ENCODE measurements at regions not wholly inside any gene's neighbourhood (a gene's known extent, or its start where the extent isn't known, plus 50 kb on each side); places are given as distances from the start of the nearest gene placed in this dataset.

DNA sequence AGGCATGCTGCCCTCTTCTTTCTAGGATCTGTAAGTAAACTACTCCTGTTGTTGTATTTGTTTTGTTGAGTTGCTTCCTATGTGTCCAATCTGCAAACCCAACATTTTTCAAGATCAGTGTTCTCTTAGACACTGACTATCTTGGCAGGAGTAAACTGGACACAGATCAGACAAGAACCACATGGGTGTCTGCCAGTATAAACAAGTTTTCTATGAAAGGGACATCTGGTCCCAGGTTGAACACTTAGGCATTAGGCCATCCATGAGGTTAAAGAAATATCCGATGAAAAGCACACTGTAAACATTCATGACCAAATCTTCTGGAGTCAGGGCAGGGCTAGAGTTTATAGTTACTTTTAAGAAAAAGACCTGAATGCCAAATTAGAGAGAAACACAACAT, 441.8 kb downstream of the NYAP2 start:
- TF ChIP-seq, protein P1, sequence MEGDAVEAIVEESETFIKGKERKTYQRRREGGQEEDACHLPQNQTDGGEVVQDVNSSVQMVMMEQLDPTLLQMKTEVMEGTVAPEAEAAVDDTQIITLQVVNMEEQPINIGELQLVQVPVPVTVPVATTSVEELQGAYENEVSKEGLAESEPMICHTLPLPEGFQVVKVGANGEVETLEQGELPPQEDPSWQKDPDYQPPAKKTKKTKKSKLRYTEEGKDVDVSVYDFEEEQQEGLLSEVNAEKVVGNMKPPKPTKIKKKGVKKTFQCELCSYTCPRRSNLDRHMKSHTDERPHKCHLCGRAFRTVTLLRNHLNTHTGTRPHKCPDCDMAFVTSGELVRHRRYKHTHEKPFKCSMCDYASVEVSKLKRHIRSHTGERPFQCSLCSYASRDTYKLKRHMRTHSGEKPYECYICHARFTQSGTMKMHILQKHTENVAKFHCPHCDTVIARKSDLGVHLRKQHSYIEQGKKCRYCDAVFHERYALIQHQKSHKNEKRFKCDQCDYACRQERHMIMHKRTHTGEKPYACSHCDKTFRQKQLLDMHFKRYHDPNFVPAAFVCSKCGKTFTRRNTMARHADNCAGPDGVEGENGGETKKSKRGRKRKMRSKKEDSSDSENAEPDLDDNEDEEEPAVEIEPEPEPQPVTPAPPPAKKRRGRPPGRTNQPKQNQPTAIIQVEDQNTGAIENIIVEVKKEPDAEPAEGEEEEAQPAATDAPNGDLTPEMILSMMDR (conservative IDR thresholded peaks at IDR 0.05): no peak
- Mint-ChIP-seq H3K4me3 (no peak overlapping the region), H3K4me1 (no peaks in the 10 kb centered on the region), H3K9me3 (no peaks in the 10 kb centered on the region), H3K27ac (ENCODE audit: unreplicated experiment) (no peak overlapping the region), H3K27me3 (ENCODE audit: low read depth) (no peaks in the 10 kb centered on the region), H3K36me3 (ENCODE audit: low read depth) (no peaks in the 10 kb centered on the region)
- no peak for DNase-seq (ENCODE audit: low read depth, low spot score)

DNA sequence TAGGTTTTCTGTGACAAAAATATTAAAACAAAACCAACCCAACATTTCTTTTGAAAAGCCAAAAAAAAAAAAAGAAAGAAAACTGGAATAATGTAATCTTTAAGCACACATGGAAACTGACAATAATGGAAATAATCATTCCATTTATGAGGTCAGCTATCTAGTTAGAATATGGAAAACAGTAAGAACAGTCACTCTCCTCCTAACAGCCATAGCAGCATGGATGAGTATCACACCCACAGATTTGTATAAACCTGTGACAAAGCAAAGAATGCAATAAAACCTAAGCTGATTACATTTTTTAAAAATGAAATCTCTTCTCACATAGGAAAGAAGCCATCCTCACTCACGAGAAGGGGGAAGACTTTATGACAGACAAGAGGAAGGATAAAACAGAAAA, 437.8 kb downstream of the NYAP2 start:
- TF ChIP-seq, protein P1 (conservative IDR thresholded peaks at IDR 0.05): no peak

DNA sequence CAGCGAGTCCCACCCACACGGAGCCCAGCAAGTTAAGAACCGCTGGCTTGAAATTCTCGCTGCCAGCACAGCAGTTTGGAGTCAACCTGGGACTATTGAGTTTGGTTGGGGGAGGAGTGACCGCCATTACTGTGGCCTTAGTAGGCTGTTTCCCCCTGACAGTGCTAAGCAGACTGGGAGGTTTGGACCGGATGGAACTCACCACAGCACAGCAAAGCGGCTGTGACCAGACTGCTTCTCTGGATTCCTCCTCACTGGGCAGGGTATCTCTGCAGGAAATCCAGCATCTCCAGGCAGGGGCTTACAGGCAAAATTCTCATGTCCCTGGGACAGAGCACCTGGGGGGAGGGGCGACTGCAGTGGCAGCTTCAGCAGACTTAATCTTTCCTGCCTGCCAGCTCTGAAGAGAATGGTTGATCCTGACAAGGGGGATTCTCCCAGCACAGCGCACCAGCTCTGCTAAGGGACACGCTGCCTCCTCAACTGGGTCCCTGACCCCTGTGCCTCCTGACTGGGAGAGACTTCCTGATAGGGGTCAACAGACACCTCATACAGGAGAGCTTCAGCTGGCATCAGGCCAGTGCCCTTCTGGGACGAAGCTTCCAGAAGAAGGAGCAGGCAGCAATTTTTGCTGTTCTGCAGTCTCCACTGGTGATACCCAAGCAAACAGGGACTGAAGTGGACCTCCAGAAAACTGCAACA, 425.4 kb downstream of the NYAP2 start:
- no peak for DNase-seq (ENCODE audit: low read depth, low spot score)

More for the DNA sequence above, 437.8 kb downstream of the NYAP2 start:
- Mint-ChIP-seq H3K27me3 (ENCODE audit: low read depth) (no peaks in the 10 kb centered on the region), H3K4me1 (no peaks in the 10 kb centered on the region), H3K27ac (ENCODE audit: unreplicated experiment) (no peak overlapping the region), H3K4me3 (no peak overlapping the region), H3K9me3 (no peaks in the 10 kb centered on the region), H3K36me3 (ENCODE audit: low read depth) (no peaks in the 10 kb centered on the region)
- DNase-seq (ENCODE audit: low read depth, low spot score): no peak

DNA sequence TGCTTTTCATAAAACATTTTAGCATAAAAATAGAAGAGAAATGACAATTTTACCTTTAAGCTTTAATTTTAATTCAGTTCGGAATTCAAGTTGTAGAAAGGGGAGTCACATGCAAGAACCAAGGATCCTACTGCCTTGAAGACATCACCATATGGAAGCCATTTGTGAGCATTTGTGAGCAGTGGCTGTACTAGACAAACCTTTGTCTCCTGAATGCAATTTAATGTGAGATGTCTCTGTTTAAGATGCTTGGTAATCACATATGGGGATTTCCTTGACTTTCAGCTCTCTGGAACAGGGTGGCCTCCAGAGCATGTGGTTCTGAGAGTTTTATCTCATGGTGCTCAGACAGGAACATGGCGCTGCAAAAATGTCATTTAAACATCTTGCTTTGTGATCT, 421.8 kb downstream of the NYAP2 start:
- Mint-ChIP-seq H3K4me1 (no peaks in the 10 kb centered on the region), H3K4me3 (no peak overlapping the region), H3K27me3 (ENCODE audit: low read depth) (no peaks in the 10 kb centered on the region), H3K27ac (ENCODE audit: unreplicated experiment) (no peak overlapping the region), H3K9me3 (peaks cover 10% of the 10 kb centered on the region), H3K36me3 (ENCODE audit: low read depth) (peaks cover 4% of the 10 kb centered on the region)
- TF ChIP-seq, protein P1 (conservative IDR thresholded peaks at IDR 0.05): no peak
- no peak for DNase-seq (ENCODE audit: low read depth, low spot score)

More for the DNA sequence above, 425.4 kb downstream of the NYAP2 start:
- Mint-ChIP-seq H3K27me3 (ENCODE audit: low read depth) (no peaks in the 10 kb centered on the region), H3K9me3 (peaks cover 26% of the 10 kb centered on the region), H3K36me3 (ENCODE audit: low read depth) (peaks cover 13% of the 10 kb centered on the region), H3K4me1 (no peaks in the 10 kb centered on the region), H3K4me3 (no peak overlapping the region), H3K27ac (ENCODE audit: unreplicated experiment) (no peak overlapping the region)
- TF ChIP-seq, protein P1 (conservative IDR thresholded peaks at IDR 0.05): no peak

DNA sequence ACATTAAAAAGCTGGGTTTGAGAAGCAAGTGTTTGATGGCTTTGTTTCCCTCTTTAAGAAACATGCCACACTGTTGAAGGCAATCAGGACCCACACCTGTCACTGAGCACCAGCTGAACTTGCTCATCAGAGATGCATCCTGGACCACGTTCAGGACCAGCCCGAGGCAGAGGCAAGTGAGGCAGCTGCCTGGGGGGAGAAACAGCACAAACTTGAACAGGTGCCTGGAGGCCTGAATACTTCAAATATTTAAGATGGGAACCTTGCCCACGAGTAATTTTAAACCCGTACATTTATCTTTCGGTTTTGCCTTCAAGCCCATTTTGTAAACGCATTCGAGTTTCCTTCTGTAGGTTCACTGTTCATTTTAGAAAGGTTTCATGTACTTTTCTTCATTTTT, 421.3 kb downstream of the NYAP2 start:
- DNase-seq (ENCODE audit: low read depth, low spot score): no peak
- Mint-ChIP-seq H3K27me3 (ENCODE audit: low read depth) (no peaks in the 10 kb centered on the region), H3K27ac (ENCODE audit: unreplicated experiment) (no peak overlapping the region), H3K4me1 (no peaks in the 10 kb centered on the region), H3K9me3 (peaks cover 6% of the 10 kb centered on the region), H3K36me3 (ENCODE audit: low read depth) (peaks cover under 1% of the 10 kb centered on the region), H3K4me3 (no peak overlapping the region)
- TF ChIP-seq, protein P1 (conservative IDR thresholded peaks at IDR 0.05): no peak
